Neural progenitor cell (in vitro differentiated cells): ENCODE measurements at regions not wholly inside any gene's neighbourhood (a gene's known extent, or its start where the extent isn't known, plus 50 kb on each side); places are given as distances from the start of the nearest gene placed in this dataset.

Source experiments
- DNase-seq: peaks from one replicate; pipeline ENCODE4 v3.0.0-alpha.2; 2016; ENCODE audit warnings: low spot score
- H2AFZ ChIP-seq: fragments of 200-600 bp; sonication (generic); replicated peaks from 2 replicates; pipeline ENCODE4 v1.6.1; 2016; ENCODE audit warnings: antibody characterized with exemption
- H3F3A ChIP-seq: fragments of 200-600 bp; sonication (generic); 2 replicates; pipeline ENCODE4 v1.6.1; 2016; ENCODE audit warnings: antibody characterized with exemption, low read depth
- H3K27ac ChIP-seq: fragments of 200-600 bp; sonication (generic); 2 replicates; pipeline ENCODE4 v1.5.1; 2016; ENCODE audit warnings: mild to moderate bottlenecking
- H3K27me3 ChIP-seq: fragments of 200-600 bp; sonication (generic); 2 replicates; pipeline ENCODE4 v1.6.1; 2016; ENCODE audit warnings: mild to moderate bottlenecking, moderate library complexity
- H3K36me3 ChIP-seq: fragments of 200-600 bp; sonication (generic); 2 replicates; pipeline ENCODE4 v1.5.1; 2016
- H3K4me1 ChIP-seq: fragments of 200-600 bp; sonication (generic); 2 replicates; pipeline ENCODE4 v1.6.1; 2016; ENCODE audit warnings: mixed run types
- H3K4me2 ChIP-seq: fragments of 200-600 bp; sonication (generic); 2 replicates; pipeline ENCODE4 v1.6.1; 2016
- H3K4me3 ChIP-seq: fragments of 200-600 bp; sonication (generic); 2 replicates; pipeline ENCODE4 v1.5.1; 2016
- H3K79me2 ChIP-seq: fragments of 200-600 bp; sonication (generic); 2 replicates; pipeline ENCODE4 v1.6.1; 2016; ENCODE audit warnings: low read depth
- H3K9ac ChIP-seq: fragments of 200-600 bp; sonication (generic); 2 replicates; pipeline ENCODE4 v1.6.1; 2016
- H3K9me3 ChIP-seq: fragments of 200-600 bp; sonication (generic); 2 replicates; pipeline ENCODE4 v1.5.1; 2016; ENCODE audit warnings: low read depth
- H4K20me1 ChIP-seq: fragments of 200-600 bp; sonication (generic); 2 replicates; pipeline ENCODE4 v1.6.1; 2016; ENCODE audit warnings: low read depth
- H3K27ac Mint-ChIP-seq: 3 replicates; pipeline ENCODE4 v1.8.0; 2021; ENCODE audit warnings: mixed read lengths
- H3K27me3 Mint-ChIP-seq: 2 replicates; pipeline ENCODE4 v1.8.0; 2022; ENCODE audit warnings: low read depth, mild to moderate bottlenecking, inconsistent platforms, moderate library complexity, mixed read lengths; ENCODE audit not compliant: insufficient read depth
- H3K36me3 Mint-ChIP-seq: 3 replicates; pipeline ENCODE4 v1.8.0; 2021; ENCODE audit warnings: mixed read lengths
- H3K4me1 Mint-ChIP-seq: 3 replicates; pipeline ENCODE4 v1.8.0; 2021; ENCODE audit warnings: mixed read lengths
- H3K4me3 Mint-ChIP-seq: 3 replicates; pipeline ENCODE4 v1.8.0; 2021; ENCODE audit warnings: mild to moderate bottlenecking, moderate library complexity, mixed read lengths
- H3K9me3 Mint-ChIP-seq: 3 replicates; pipeline ENCODE4 v1.8.0; 2020; ENCODE audit warnings: mixed read lengths
- EZH2 ChIP-seq: fragments of 200-600 bp; sonication (generic); IDR thresholded peaks from 2 replicates; pipeline ENCODE4 v1.6.1; 2017; ENCODE audit warnings: antibody characterized with exemption, mild to moderate bottlenecking, moderate library complexity
- EZH2phosphoT487 ChIP-seq: fragments of 200-600 bp; sonication (generic); IDR thresholded peaks from 2 replicates; pipeline ENCODE4 v1.6.1; 2017; ENCODE audit warnings: antibody characterized with exemption
- TF ChIP-seq, protein P1 (sequence below): fragments of 200-600 bp; sonication (generic); IDR thresholded peaks from 2 replicates; pipeline ENCODE4 v1.5.1; 2017; ENCODE audit warnings: antibody characterized with exemption, mild to moderate bottlenecking

DNA sequence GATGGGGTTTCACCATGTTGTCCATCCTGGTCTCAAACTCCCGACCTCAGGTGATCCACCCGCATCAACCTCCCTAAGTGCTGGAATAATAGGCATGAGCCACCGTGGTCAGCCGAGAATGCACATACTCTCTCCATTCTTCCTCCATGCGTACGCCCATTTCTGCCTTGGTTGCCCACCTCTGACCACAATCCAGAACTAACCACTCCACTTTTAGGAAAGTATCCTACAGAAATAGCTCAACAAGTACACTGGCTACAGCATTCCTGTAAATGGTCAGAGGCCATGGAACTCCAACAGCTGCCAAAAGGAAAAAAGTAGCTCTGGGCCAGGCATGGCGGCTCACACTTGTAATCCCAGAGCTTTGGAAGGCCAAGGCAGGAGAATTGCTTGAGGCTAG lies 60.7 kb downstream of the IRF2BPL start:
- Histone ChIP-seq H2AFZ (no peak overlapping the region), H3K4me3 (no peak overlapping the region), H3F3A (peaks cover 11% of the 10 kb centered on the region), H3K9ac (no peak overlapping the region), H3K4me2 (no peak overlapping the region), H3K79me2 (no peaks in the 10 kb centered on the region), H3K9me3 (no peaks in the 10 kb centered on the region), H3K36me3 (no peaks in the 10 kb centered on the region), H3K4me1 (peaks cover 8% of the 10 kb centered on the region), H3K27me3 (no peaks in the 10 kb centered on the region), H3K27ac (no peak overlapping the region), H4K20me1 (no peaks in the 10 kb centered on the region)
- peaks cover 20% of the 10 kb centered on the region for H3K27me3 Mint-ChIP-seq
- no peak for DNase-seq
- no peaks in the 10 kb centered on the region for H3K36me3 Mint-ChIP-seq
- no peak overlapping the region for H3K27ac Mint-ChIP-seq
- no peaks in the 10 kb centered on the region for H3K9me3 Mint-ChIP-seq
- TF ChIP-seq EZH2phosphoT487 (no peak), EZH2 (no peak)
- TF ChIP-seq, protein P1, sequence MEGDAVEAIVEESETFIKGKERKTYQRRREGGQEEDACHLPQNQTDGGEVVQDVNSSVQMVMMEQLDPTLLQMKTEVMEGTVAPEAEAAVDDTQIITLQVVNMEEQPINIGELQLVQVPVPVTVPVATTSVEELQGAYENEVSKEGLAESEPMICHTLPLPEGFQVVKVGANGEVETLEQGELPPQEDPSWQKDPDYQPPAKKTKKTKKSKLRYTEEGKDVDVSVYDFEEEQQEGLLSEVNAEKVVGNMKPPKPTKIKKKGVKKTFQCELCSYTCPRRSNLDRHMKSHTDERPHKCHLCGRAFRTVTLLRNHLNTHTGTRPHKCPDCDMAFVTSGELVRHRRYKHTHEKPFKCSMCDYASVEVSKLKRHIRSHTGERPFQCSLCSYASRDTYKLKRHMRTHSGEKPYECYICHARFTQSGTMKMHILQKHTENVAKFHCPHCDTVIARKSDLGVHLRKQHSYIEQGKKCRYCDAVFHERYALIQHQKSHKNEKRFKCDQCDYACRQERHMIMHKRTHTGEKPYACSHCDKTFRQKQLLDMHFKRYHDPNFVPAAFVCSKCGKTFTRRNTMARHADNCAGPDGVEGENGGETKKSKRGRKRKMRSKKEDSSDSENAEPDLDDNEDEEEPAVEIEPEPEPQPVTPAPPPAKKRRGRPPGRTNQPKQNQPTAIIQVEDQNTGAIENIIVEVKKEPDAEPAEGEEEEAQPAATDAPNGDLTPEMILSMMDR = no peak
- H3K4me3 Mint-ChIP-seq = no peak overlapping the region
- peaks cover 46% of the 10 kb centered on the region for H3K4me1 Mint-ChIP-seq

DNA sequence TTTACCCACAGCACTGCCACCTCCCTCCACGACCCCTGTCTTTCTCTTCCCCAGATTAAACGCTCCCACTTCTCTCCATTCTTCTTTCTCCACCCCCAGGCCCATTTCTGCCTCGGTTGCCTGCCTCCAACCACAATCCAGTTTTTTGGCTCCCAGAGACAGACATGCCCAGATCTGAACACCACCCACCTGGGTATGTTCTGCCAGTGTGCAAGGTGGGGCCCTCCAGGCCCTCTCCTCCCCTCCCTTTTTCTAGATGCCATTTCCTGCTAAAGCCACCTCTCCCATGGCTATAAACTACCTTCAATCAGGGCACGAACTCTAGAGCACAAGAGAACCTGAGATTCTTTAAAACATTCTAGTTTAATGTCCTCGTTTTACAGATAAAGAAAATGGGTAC lies 63.3 kb downstream of the IRF2BPL start:
- H3K27ac Mint-ChIP-seq = peak overlapping the region; percentile 72
- Histone ChIP-seq H3K9ac (no peak overlapping the region), H3F3A (peaks cover 24% of the 10 kb centered on the region), H3K27me3 (no peaks in the 10 kb centered on the region), H3K4me2 (no peak overlapping the region), H3K9me3 (no peaks in the 10 kb centered on the region), H3K79me2 (no peaks in the 10 kb centered on the region), H2AFZ (peak overlapping the region; percentile 79), H3K4me3 (no peak overlapping the region), H3K27ac (no peak overlapping the region), H3K36me3 (no peaks in the 10 kb centered on the region), H4K20me1 (no peaks in the 10 kb centered on the region), H3K4me1 (peaks cover 20% of the 10 kb centered on the region)
- no peak for TF ChIP-seq EZH2
- no peaks in the 10 kb centered on the region for H3K9me3 Mint-ChIP-seq
- DNase-seq = no peak
- H3K36me3 Mint-ChIP-seq = no peaks in the 10 kb centered on the region
- peaks cover 53% of the 10 kb centered on the region for H3K4me1 Mint-ChIP-seq
- H3K4me3 Mint-ChIP-seq = no peak overlapping the region
- H3K27me3 Mint-ChIP-seq = peaks cover 18% of the 10 kb centered on the region

DNA sequence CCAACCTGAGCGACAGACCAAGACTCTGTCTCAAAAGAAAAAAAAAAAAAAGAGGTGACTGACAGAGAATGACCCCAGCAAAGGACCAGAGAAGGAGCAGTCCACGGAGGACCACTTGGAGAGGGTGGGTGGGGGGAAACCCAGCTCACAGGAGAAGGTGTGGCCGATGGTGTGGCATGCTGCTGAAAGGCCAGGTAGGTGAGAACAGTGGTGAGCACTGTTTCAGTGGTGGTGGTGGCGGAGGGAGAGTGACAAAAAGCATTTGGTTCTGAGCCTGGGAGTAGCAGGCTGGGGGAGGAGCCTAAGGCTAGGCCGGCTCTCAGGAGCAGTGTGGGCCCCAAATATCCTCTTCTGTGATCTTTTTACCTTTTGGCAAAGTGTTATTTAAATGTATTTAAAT lies 63.8 kb downstream of the IRF2BPL start:
- H3K4me1 Mint-ChIP-seq = peaks cover 58% of the 10 kb centered on the region

DNA sequence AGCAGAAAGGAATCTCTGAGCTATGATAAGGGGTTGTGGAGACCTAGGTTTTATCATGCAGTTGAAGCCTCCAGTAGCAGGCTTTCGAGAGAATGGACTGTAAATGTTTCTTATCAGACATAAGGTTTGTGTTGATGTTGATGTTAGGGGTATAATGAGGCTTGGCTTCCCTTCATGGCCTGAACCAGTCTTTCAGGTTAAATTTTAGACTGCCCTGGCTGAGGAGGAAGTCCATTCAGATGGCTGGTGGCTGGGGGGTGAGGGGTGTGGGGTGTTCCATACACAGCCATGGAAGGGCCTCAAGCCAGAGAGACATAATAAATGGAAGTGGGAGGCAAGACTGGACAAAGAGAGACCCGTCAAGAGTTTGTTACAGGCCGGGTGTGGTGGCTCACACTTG lies 65.1 kb downstream of the IRF2BPL start:
- no peaks in the 10 kb centered on the region for H3K79me2 ChIP-seq
- no peaks in the 10 kb centered on the region for H4K20me1 ChIP-seq
- Mint-ChIP-seq H3K36me3 (no peaks in the 10 kb centered on the region), H3K9me3 (no peaks in the 10 kb centered on the region), H3K27ac (peak overlapping the region; percentile 46), H3K4me1 (peaks cover 62% of the 10 kb centered on the region), H3K27me3 (peaks cover 17% of the 10 kb centered on the region), H3K4me3 (peak overlapping the region; percentile 35)
- no peaks in the 10 kb centered on the region for H3K9me3 ChIP-seq
- no peaks in the 10 kb centered on the region for H3K27me3 ChIP-seq
- no peak overlapping the region for H3K9ac ChIP-seq
- H3K4me3 ChIP-seq = no peak overlapping the region
- H3K4me1 ChIP-seq = peaks cover 20% of the 10 kb centered on the region
- no peak for DNase-seq
- TF ChIP-seq, protein P1 = no peak
- TF ChIP-seq EZH2 (no peak), EZH2phosphoT487 (no peak)
- H3K36me3 ChIP-seq = no peaks in the 10 kb centered on the region
- no peak overlapping the region for H3K27ac ChIP-seq
- H2AFZ ChIP-seq = no peak overlapping the region
- peaks cover 24% of the 10 kb centered on the region for H3F3A ChIP-seq
- H3K4me2 ChIP-seq = no peak overlapping the region

More for the DNA sequence above, 63.8 kb downstream of the IRF2BPL start:
- Histone ChIP-seq H3K4me1 (peaks cover 20% of the 10 kb centered on the region), H4K20me1 (no peaks in the 10 kb centered on the region), H3K9ac (no peak overlapping the region), H3K79me2 (no peaks in the 10 kb centered on the region), H3K9me3 (no peaks in the 10 kb centered on the region), H3K36me3 (no peaks in the 10 kb centered on the region), H3K4me2 (no peak overlapping the region), H3F3A (peaks cover 24% of the 10 kb centered on the region), H3K27ac (no peak overlapping the region), H3K27me3 (no peaks in the 10 kb centered on the region), H3K4me3 (no peak overlapping the region), H2AFZ (peak overlapping the region; percentile 79)
- no peak overlapping the region for H3K4me3 Mint-ChIP-seq
- peaks cover 20% of the 10 kb centered on the region for H3K27me3 Mint-ChIP-seq
- no peaks in the 10 kb centered on the region for H3K9me3 Mint-ChIP-seq
- DNase-seq = no peak
- no peaks in the 10 kb centered on the region for H3K36me3 Mint-ChIP-seq
- no peak overlapping the region for H3K27ac Mint-ChIP-seq
- no peak for TF ChIP-seq EZH2
- TF ChIP-seq, protein P1 = no peak
